Loucy (cell line): ENCODE measurements at regions not wholly inside any gene's neighbourhood (a gene's known extent, or its start where the extent isn't known, plus 50 kb on each side); places are given as distances from the start of the nearest gene placed in this dataset.

Experiments used
- H2AFZ ChIP-seq: fragments of 200-600 bp; sonication (generic); 2 replicates; pipeline ENCODE4 v1.6.0; 2016; ENCODE audit warnings: antibody characterized with exemption, mild to moderate bottlenecking, low read length, moderate library complexity
- H3F3A ChIP-seq: fragments of 200-600 bp; 2 replicates; pipeline ENCODE4 v1.6.0; 2016; ENCODE audit warnings: antibody characterized with exemption, low read depth, mild to moderate bottlenecking
- H3K27me3 ChIP-seq: fragments of 200-600 bp; sonication (generic); 2 replicates; pipeline ENCODE4 v1.6.1; 2014; ENCODE audit warnings: low read length, mild to moderate bottlenecking; ENCODE audit not compliant: insufficient read depth, poor library complexity, severe bottlenecking
- H3K36me3 ChIP-seq: fragments of 200-600 bp; sonication (generic); 2 replicates; pipeline ENCODE4 v1.6.1; 2016; ENCODE audit warnings: low read length; ENCODE audit not compliant: insufficient read depth
- H3K4me1 ChIP-seq: fragments of 200-600 bp; sonication (generic); 2 replicates; pipeline ENCODE4 v1.5.1; 2014; ENCODE audit warnings: low read length, mild to moderate bottlenecking; ENCODE audit not compliant: insufficient read depth, poor library complexity, severe bottlenecking
- H3K4me2 ChIP-seq: fragments of 200-600 bp; sonication (generic); 2 replicates; pipeline ENCODE4 v1.6.0; 2014; ENCODE audit warnings: antibody characterized with exemption, low read length, low read depth, mild to moderate bottlenecking; ENCODE audit not compliant: poor library complexity, severe bottlenecking
- H3K4me3 ChIP-seq: fragments of 200-600 bp; sonication (generic); 2 replicates; pipeline ENCODE4 v1.5.1; 2014; ENCODE audit warnings: low read length, mild to moderate bottlenecking, mixed read lengths; ENCODE audit not compliant: poor library complexity, severe bottlenecking
- H3K79me2 ChIP-seq: fragments of 200-600 bp; sonication (generic); 2 replicates; pipeline ENCODE4 v1.6.1; 2014; ENCODE audit warnings: low read length; ENCODE audit not compliant: insufficient read depth
- H3K9ac ChIP-seq: fragments of 200-600 bp; sonication (generic); 2 replicates; pipeline ENCODE4 v1.6.0; 2014; ENCODE audit warnings: mild to moderate bottlenecking, low read depth, low read length, moderate library complexity; ENCODE audit not compliant: poor library complexity, severe bottlenecking
- H3K9me2 ChIP-seq: fragments of 200-600 bp; sonication (generic); replicated peaks from 2 replicates; pipeline ENCODE4 v1.6.1; 2016; ENCODE audit warnings: low read depth, low read length, mixed read lengths
- H3K9me3 ChIP-seq: fragments of 200-600 bp; sonication (generic); 2 replicates; pipeline ENCODE4 v1.6.1; 2014; ENCODE audit warnings: mild to moderate bottlenecking, antibody characterized with exemption, low read length, low read depth; ENCODE audit not compliant: insufficient read depth
- H4K20me1 ChIP-seq: fragments of 200-600 bp; sonication (generic); 2 replicates; pipeline ENCODE4 v1.6.0; 2014; ENCODE audit warnings: antibody characterized with exemption, low read length, mild to moderate bottlenecking; ENCODE audit not compliant: insufficient read depth, poor library complexity, severe bottlenecking
- EZH2phosphoT487 ChIP-seq: fragments of 200-600 bp; IDR thresholded peaks from 2 replicates; pipeline ENCODE4 v1.6.1; 2018; ENCODE audit warnings: antibody characterized with exemption, mild to moderate bottlenecking, moderate library complexity, borderline replicate concordance
- TF ChIP-seq, protein P1 (sequence below): fragments of 200-600 bp; sonication (generic); conservative IDR thresholded peaks from 2 replicates; pipeline ENCODE4 v1.5.1; 2014; ENCODE audit warnings: mild to moderate bottlenecking, antibody characterized with exemption, low read length

DNA sequence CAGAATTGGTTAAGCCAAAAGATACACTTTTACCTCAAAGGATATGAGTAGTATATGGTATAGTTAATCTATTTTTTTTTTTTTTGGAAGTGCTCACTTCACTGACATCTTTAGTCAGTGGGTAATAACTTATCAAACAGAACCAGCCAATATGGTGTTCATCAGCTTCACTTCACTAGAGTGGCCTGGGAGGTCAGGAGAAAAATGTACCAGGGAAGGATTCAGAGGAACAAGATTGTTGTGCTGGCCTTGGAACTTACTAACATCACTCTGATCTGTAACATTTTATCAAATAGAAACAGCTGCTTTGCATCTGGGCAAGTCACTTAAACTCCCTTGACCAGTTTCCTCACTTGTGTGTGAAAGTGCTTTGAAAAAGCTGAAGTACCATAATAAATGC is 962.7 kb downstream of the BCL11A start:
- no peak overlapping the region for H3K4me2 ChIP-seq
- H3K79me2 ChIP-seq: no peaks in the 10 kb centered on the region
- H3K9me3 ChIP-seq: no peaks in the 10 kb centered on the region
- TF ChIP-seq, protein P1, sequence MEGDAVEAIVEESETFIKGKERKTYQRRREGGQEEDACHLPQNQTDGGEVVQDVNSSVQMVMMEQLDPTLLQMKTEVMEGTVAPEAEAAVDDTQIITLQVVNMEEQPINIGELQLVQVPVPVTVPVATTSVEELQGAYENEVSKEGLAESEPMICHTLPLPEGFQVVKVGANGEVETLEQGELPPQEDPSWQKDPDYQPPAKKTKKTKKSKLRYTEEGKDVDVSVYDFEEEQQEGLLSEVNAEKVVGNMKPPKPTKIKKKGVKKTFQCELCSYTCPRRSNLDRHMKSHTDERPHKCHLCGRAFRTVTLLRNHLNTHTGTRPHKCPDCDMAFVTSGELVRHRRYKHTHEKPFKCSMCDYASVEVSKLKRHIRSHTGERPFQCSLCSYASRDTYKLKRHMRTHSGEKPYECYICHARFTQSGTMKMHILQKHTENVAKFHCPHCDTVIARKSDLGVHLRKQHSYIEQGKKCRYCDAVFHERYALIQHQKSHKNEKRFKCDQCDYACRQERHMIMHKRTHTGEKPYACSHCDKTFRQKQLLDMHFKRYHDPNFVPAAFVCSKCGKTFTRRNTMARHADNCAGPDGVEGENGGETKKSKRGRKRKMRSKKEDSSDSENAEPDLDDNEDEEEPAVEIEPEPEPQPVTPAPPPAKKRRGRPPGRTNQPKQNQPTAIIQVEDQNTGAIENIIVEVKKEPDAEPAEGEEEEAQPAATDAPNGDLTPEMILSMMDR: no peak
- TF ChIP-seq EZH2phosphoT487: no peak
- no peaks in the 10 kb centered on the region for H3K27me3 ChIP-seq
- no peaks in the 10 kb centered on the region for H4K20me1 ChIP-seq
- no peak overlapping the region for H2AFZ ChIP-seq
- H3K9me2 ChIP-seq: no peaks in the 10 kb centered on the region
- no peak overlapping the region for H3K4me3 ChIP-seq
- no peak overlapping the region for H3K9ac ChIP-seq
- no peaks in the 10 kb centered on the region for H3F3A ChIP-seq
- no peaks in the 10 kb centered on the region for H3K36me3 ChIP-seq
- no peaks in the 10 kb centered on the region for H3K4me1 ChIP-seq

DNA sequence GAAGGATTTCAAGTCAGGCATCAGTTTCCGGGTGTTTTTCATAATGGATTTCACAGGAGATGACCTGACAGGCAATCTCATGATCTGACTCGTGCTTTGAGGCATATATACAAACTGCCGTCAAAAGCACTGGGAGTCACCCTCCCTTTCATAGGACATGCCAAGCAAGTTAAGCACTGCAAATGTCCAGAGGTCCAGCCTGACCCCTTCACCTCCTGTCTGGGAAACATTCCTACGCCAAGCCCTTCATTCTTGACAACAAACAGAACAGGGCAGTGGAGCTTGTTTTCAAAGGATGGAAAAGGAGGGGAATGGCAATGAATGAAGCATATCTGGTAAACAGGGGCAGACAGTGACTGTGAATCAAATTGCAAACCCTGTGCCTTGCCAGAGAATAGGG is 963.6 kb downstream of the BCL11A start:
- H4K20me1 ChIP-seq: no peaks in the 10 kb centered on the region
- no peaks in the 10 kb centered on the region for H3K79me2 ChIP-seq
- no peaks in the 10 kb centered on the region for H3K4me1 ChIP-seq
- H3K4me2 ChIP-seq: no peak overlapping the region
- H3K36me3 ChIP-seq: no peaks in the 10 kb centered on the region
- TF ChIP-seq EZH2phosphoT487: no peak
- TF ChIP-seq, protein P1: no peak
- H3K27me3 ChIP-seq: no peaks in the 10 kb centered on the region
- H3K9me3 ChIP-seq: no peaks in the 10 kb centered on the region
- H3K9ac ChIP-seq: no peak overlapping the region
- no peaks in the 10 kb centered on the region for H3F3A ChIP-seq
- no peak overlapping the region for H3K4me3 ChIP-seq
- no peak overlapping the region for H2AFZ ChIP-seq
- H3K9me2 ChIP-seq: no peaks in the 10 kb centered on the region

DNA sequence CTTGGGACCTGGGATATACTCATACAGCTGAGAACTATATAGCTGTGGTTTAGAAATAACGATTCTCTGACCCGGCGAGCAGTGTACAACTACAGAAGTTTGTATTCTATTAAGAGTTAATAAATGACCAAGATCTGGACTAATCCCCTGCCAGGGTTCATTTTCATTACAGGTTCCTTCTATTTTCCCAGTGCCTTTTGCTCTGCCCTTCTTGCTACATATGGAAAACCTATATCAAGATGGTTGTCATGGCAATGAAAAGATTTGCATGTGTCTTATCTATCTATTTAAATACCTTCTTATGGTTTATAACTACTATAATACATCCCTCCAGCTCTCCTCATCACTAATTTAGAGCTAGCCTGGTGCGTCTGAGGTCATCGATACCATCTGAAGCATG is 965.2 kb downstream of the BCL11A start:
- no peaks in the 10 kb centered on the region for H4K20me1 ChIP-seq
- H3K9ac ChIP-seq: no peak overlapping the region
- no peak overlapping the region for H2AFZ ChIP-seq
- H3K27me3 ChIP-seq: no peaks in the 10 kb centered on the region
- H3K79me2 ChIP-seq: no peaks in the 10 kb centered on the region
- TF ChIP-seq, protein P1: no peak
- TF ChIP-seq EZH2phosphoT487: no peak
- no peaks in the 10 kb centered on the region for H3F3A ChIP-seq
- H3K4me3 ChIP-seq: no peak overlapping the region
- H3K9me2 ChIP-seq: no peaks in the 10 kb centered on the region
- H3K9me3 ChIP-seq: no peaks in the 10 kb centered on the region
- H3K4me2 ChIP-seq: no peak overlapping the region
- no peaks in the 10 kb centered on the region for H3K36me3 ChIP-seq
- no peaks in the 10 kb centered on the region for H3K4me1 ChIP-seq
